GM19452 (cell line): ENCODE measurements at regions not wholly inside any gene's neighbourhood (a gene's known extent, or its start where the extent isn't known, plus 50 kb on each side); places are given as distances from the start of the nearest gene placed in this dataset.
"Not testable (repeated sequence)": the region's sequence is repeated elsewhere in the genome, so short reads cannot be mapped to it uniquely, and the experiment has no call there.

ENCODE experiments used
- ATAC-seq: cut with Tn5 transposase; IDR thresholded peaks from one replicate; pipeline ENCODE4 v1.9.1; 2021; ENCODE audit not compliant: unreplicated experiment

DNA sequence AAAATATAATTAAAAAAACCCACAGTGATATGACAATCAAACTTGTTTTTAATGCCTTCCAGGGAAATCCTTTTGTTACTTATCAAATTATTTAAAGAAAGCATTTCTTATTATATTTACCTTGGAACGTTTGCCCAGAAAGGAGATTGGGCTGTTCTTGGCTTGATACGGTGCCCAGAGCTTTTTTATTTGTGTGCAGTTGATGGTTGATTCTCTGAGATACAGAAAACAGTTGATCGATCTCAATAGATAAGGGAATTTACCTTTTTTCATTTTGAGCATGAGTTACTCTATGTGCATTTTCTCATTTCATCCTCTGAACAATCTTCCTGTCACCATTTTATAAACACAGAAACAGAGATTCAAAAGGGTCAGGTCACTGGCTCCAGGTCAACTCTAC lies 72.5 kb upstream of the NEDD9 start:
- no peak for ATAC-seq

- ATAC-seq = not testable (repeated sequence)
Observed at GRCh38 chr6:11299876-11300428, 67.5 kb upstream of the NEDD9 start.

DNA sequence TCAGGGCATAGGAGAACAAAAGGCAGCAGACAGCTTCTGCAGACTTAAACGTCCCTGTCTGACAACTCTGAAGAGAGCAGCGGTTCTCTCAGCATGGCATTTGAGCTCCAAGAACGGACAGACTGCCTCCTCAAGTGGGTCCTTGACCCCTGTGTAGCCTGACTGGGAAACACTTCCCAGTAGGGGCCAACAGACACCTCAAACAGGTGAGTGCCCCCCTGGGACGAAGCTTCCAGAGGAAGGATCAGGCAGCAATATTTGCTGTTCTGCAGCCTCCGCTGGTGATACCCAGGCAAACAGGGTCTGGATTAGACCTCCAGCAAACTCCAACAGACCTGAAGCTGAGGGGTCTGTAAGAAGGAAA lies 66.9 kb upstream of the NEDD9 start:
- not testable (repeated sequence) for ATAC-seq

DNA sequence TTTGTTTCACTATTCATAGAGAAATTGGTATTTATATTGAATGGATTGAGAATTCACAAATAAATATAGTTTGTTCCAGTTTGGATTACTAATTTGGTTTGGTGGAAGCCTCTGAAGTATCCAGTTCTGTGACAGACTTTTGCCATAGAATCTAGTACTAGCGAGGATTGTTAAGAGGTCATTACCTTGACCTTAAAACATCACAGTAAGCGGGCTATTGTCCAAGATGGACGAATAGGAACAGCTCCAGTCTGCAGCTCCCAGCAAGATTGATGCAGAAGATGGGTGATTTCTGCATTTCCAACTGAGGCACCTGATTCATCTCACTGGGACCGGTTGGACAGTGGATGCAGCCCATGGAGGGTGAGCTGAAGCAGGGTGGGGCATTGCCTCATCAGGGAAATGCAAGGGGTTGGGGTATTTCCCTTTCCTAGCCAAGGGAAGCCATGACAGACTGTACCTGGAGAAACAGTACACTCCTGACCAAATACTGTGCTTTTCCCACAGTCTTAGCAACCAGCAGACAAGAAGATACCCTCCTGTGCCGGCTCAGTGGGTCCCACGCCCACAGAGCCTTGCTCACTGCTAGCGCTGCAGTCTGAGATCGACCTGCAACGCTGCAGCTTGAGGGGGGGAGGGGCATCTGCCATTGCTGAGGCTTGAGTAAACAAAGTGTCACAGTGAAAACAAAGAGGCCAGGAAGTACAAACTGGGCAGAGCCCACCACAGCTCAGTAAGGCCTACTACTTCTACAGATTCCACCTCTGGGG lies 66.4 kb upstream of the NEDD9 start:
- no peak for ATAC-seq

DNA sequence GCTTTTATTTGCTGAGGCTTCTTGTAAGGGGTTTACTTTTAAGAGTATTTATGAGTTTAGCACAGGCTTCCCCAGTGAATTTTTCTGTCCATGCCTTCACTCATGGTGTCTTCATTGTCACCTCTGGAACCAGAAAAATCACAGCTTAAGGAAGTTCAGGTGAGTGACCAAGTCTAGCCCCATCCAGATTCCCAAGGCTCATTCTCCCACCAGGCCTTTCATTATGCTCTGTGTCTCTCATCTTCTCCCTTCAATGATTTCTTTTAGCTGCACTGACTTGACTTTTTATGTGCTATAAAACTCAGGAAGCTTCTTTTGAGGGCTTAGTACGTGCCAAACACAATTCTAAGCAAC lies 64.9 kb upstream of the NEDD9 start:
- ATAC-seq = no peak

DNA sequence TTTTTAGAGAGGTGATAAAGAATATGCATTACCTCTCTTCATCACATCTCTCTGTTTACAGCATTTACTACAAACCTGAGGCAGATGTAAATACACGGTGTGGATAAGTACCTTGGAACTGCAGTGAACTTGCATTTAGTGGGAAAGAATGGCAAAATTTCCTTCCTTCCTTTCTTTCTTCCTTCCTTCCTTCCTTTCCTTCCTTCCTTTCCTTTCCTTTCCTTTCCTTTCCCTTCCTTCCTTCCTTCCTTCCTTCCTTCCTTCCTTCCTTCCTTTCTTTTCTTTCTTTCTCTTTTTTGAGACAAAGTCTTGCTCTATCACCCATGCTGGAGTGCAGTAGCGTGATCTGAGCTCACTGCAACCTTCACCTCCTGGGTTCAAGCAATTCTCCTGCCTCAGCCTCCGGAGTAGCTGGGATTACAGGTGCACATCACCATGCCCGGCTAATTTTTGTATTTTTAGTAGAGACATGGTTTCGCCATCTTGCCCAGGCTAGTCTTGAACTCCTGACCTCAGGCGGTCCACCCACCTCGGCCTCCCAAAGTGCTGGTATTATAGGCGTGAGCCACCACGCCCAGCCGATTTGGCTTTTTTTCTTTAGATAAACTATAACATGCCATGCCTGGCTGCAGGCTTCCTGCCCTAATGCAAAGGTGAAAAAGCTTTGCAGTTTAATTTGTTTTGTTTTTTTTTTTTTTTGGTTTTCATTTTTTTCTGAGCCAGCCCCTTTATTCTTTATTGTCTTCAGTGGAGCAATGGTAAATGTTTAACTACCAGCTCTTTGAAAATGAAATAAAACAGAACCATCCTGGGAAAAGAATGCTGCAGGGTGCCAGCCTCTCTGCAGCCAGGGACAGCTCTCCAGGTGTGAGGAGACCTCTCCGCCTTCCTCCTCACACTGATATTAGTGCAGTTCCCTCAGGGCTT lies 64.2 kb upstream of the NEDD9 start:
- no peak for ATAC-seq

- no peak for ATAC-seq
Observed at GRCh38 chr6:11295969-11296368, 63.5 kb upstream of the NEDD9 start.

DNA sequence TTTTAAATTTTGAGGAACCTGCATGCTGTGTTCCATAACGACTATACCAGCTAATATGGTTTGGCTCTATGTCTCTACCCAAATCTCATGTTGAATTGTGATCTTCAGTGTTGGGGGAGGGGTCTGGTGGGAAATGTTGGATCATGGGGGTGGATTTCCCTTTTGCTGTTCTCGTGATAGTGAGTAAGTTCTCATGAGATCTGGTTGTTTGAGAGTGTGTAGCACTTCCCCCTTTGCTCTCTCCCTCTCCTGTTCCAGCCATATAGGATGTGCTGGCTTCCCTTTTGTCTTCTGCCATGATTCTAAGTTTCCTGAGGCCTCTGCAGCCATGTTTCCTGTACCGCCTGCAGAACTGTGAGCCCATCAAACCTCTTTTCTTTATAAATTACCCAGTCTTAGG lies 61.8 kb upstream of the NEDD9 start:
- no peak for ATAC-seq

- ATAC-seq = no peak
Observed at GRCh38 chr6:11292594-11293236, 60.2 kb upstream of the NEDD9 start.

GRCh38 chr6:11292091-11292490 lies 59.6 kb upstream of the NEDD9 start:
- no peak for ATAC-seq

- ATAC-seq = no peak
Observed at GRCh38 chr6:11291582-11291981, 59.1 kb upstream of the NEDD9 start.

- ATAC-seq = no peak
Observed at GRCh38 chr6:11290027-11290426, 57.6 kb upstream of the NEDD9 start.

DNA sequence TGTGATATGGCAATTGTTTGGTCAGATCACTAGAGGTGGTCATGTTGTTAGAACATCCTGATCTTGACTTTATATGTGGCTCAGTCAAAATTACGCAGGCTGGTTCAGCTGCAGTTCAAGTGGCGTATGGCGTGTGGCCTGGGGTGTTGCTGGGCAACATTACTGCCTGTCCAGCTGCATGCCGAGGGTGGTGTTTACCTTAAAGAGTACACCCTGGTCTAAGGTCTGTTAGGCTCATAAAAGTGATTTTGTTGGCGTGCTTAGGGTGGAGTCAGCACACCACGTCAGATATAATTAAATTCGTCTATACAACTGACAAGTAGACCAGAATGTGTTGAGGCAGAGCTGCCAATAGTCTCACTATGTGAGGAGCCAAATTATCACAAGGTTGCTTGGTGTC lies 55.6 kb upstream of the NEDD9 start:
- no peak for ATAC-seq

GRCh38 chr6:11284996-11285395 lies 52.5 kb upstream of the NEDD9 start:
- no peak for ATAC-seq

DNA sequence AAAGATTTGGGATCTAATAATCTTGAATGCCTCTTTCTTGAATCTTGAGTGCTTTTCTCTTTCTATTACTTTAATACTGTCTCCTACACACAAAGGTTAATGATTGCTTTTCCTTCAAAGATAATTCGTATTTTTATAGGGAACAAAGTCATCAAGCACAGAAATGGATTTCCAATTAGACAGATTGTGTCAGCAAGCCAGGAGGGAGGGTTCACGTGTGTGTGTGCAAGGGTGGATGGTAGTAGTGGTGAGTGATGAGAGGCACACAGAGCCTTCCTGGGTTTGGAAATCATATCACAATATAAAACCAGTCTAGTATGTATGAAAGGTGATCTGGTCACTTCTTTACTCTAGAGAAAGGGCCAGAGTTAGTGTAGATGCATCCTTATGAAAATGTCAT lies 51.2 kb upstream of the NEDD9 start:
- no peak for ATAC-seq

DNA sequence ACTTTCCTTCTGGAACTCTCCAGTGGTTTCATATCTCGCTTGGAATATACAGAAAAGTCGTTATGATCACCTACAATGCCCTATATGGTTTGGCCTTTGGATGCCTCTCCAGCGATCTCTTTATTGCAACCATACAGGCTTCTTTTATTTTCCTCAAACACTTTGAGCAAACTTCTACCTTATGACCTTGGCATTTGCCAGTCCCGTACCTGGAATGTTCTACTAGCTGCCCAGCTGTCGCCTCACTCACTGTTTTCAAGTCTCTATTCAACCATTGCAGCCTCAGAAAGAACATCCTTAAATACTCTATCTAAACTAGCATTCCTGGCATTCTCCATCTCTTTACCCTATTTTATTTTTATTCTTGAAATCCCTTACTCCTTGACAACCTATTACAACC lies 50.4 kb upstream of the NEDD9 start:
- no peak for ATAC-seq
